ENCODE measurements at regions not wholly inside any gene's neighbourhood (a gene's known extent, or its start where the extent isn't known, plus 50 kb on each side); places are given as distances from the start of the nearest gene placed in this dataset.
"Not testable (repeated sequence)": the region's sequence is repeated elsewhere in the genome, so short reads cannot be mapped to it uniquely, and the experiment has no call there.

GRCh38 chr18:70709720-70710119, 420.9 kb downstream of the SOCS6 start:
- FAIRE-seq (no peak), DNase-seq (ENCODE audit: insufficient read length, low spot score) (no peak)

- DNase-seq (ENCODE audit: insufficient read length, low spot score) = no peak
- no peak for FAIRE-seq
Measured at GRCh38 chr18:70709144-70709543, 420.3 kb downstream of the SOCS6 start.

GRCh38 chr18:70705831-70706416, 417.1 kb downstream of the SOCS6 start:
- FAIRE-seq (no peak), DNase-seq (ENCODE audit: insufficient read length, low spot score) (no peak)

- FAIRE-seq (no peak), DNase-seq (ENCODE audit: insufficient read length, low spot score) (no peak)
Measured at GRCh38 chr18:70700496-70700895, 411.7 kb downstream of the SOCS6 start.

- DNase-seq (ENCODE audit: insufficient read length, low spot score) (no peak), FAIRE-seq (no peak)
Measured at GRCh38 chr18:70698574-70698973, 409.7 kb downstream of the SOCS6 start.

DNA sequence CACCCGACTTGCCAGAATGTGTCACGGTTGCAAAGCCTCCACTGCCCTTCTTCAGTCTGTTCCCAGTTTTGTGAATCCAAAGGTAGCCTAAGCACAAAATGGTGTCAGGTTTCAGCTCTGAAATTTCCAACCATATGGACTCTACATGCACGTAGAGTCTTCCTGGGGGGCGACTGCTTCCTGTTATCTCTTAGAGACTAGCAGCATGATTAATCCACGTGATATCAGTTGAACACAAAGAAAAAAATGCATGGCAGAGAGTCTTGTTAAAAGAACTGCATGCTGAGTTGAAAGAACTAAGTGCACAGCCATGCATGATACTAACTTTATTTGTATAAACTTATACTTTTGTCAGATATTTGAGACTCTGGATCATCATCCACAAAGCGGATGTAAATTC, 404.4 kb downstream of the SOCS6 start:
- DNase-seq (ENCODE audit: insufficient read length, low spot score) (no peak), FAIRE-seq (no peak)

GRCh38 chr18:70689765-70690164, 400.9 kb downstream of the SOCS6 start:
- not testable (repeated sequence) for FAIRE-seq; DNase-seq (ENCODE audit: insufficient read length, low spot score)

- DNase-seq (ENCODE audit: insufficient read length, low spot score) = no peak
- no peak for FAIRE-seq
Measured at GRCh38 chr18:70688286-70688685, 399.4 kb downstream of the SOCS6 start.

GRCh38 chr18:70684821-70685220, 396.0 kb downstream of the SOCS6 start:
- no peak for FAIRE-seq

DNA sequence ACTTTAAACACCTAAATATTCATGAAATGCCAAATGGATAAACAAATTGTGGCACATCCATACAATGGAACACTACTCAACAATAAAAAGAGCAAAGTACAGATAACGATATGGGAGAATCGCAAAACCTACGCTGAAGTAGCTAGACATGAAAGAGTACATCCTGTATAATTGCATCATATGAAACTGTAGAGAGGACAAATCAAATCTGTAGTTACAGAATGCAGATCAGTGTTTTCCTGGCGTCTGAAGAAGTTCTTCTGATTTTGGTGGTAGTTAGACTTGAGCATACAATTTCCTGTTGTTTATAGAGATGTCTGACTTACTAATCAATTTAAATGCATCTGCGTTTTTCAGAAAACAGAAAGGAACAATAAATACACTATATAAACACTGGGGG, 394.4 kb downstream of the SOCS6 start:
- FAIRE-seq = no peak
- DNase-seq (ENCODE audit: insufficient read length, low spot score) = no peak

More at GRCh38 chr18:70684821-70685220, 396.0 kb downstream of the SOCS6 start:
- DNase-seq (ENCODE audit: insufficient read length, low spot score) = no peak

DNA sequence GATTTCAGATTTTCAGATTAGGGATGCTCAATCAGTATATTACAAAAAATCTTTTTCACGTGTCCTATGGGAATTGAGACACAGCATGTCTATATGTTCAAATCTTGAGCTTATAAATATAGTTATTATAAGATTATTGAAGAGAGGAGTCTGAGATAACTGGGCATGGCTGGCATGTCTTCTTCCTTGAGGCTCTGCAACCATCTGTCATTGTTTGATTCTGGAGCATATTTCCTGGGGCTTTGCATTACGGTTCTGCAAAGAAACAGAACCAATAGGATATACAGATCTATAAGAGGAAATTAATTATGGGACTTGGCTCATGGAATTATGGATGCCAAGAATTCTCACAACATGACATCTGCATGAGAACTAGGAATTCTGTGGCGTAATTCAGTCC, 386.1 kb downstream of the SOCS6 start:
- DNase-seq (ENCODE audit: insufficient read length, low spot score) = no peak
- FAIRE-seq = no peak

DNA sequence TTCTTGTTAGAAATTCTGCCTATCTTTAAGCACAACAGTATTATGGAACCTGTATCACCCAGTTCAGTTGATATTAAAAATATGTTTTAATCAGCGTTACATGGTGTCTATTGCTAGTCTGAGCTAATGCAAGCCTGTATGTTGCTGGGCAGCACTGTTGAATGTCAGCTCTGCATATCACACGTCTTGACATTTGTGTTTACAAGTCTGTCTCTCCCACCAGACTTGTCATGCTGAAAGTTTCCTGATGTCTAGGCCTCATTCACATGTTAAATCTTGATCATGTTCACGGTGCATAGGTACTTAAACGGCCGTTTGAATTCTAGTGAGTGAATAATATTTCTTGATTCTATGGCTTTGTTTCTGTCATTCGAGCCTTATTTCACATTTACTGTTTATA, 385.0 kb downstream of the SOCS6 start:
- no peak for DNase-seq (ENCODE audit: insufficient read length, low spot score)

DNA sequence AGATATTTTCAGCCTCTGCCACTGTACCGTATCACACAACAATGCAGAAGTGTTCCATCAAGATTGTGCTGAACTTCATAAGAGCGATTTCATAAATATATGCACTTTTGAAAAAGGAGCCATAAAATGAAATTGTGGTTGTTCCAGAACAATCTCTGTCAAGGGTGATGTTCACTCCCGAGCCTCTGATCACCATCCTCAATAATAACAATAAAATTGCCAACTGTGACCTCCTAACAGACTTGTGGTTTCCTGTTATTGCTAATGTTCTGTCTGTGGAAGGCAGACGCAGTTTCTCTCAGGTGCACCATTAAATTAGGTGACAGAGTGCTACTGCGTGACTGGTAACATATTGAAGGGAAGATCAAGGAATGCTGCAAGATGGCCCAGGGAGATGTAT, 383.7 kb downstream of the SOCS6 start:
- FAIRE-seq (no peak), DNase-seq (ENCODE audit: insufficient read length, low spot score) (no peak)

More for the DNA sequence above, 385.0 kb downstream of the SOCS6 start:
- no peak for FAIRE-seq

DNA sequence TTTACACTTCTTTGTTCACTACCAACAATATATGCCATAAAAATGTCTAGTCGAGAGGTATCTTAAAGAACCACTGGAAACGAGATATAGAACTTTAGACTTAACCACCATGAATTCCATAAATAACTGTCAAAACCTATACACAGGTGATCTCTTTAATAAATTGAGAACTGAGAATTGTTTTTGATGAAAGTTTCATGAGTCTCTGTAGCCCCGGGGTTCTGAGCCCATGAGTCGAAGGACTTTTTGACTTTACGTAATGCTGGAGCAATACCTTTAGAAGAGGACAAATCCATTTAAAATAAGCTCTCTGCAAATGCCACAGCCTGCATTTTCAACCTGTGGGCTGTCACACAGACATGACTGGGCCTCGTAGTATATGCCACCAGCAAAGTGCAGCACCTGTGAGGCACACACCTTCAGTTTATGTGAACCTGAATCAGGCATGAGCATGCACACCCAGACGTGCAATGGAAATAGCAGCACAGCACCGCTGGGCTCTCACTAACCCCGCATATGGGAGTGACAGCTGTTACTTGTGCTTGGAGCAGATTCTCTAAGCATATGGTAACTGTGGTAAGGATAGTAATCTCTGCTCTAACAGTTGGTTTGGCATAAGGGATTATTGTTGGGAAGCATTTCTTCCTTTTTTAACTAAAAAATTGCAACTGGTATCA, 383.2 kb downstream of the SOCS6 start:
- FAIRE-seq (no peak), DNase-seq (ENCODE audit: insufficient read length, low spot score) (no peak)

DNA sequence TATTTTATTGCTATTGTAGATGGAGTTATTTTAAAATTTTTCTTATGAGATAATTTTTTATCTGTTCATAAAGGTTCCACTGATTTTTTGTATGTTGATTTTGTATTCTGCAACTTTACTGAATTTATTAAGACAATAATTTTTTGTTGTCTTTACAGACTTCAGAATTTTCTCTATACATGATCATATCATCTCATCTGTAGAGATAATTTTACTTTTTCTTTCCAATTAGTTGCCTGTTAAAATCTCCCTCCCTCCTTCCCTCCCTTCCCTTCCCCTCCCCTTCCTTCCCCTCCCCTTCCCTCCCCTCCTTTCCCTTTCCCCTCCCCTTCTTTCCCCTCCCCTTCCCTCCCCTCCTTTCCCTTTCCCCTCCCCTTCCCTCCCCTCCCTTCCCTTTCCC, 378.1 kb downstream of the SOCS6 start:
- DNase-seq (ENCODE audit: insufficient read length, low spot score) (no peak), FAIRE-seq (no peak)

GRCh38 chr18:70663141-70663540, 374.3 kb downstream of the SOCS6 start:
- no peak for FAIRE-seq

DNA sequence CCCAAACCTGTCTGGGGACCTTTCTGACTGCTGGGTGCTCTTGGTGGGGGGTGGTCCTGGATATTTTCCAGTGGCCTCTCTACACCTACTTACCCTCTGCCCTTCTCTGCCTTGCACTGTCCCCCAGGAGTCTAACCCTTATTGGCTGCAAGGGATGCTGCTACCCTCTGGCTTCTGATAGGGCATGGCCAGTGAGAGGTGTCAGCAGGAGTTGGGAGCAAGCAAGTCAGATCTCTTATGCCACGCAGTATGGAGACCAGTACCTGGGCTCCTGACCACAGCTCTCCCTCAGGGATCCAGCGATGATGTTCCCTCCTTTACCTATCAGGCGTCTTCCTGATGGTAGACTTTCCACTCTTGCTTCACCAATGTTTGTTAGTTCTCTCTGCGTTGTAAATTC, 373.7 kb downstream of the SOCS6 start:
- FAIRE-seq (no peak), DNase-seq (ENCODE audit: insufficient read length, low spot score) (no peak)

More at GRCh38 chr18:70663141-70663540, 374.3 kb downstream of the SOCS6 start:
- no peak for DNase-seq (ENCODE audit: insufficient read length, low spot score)

DNA sequence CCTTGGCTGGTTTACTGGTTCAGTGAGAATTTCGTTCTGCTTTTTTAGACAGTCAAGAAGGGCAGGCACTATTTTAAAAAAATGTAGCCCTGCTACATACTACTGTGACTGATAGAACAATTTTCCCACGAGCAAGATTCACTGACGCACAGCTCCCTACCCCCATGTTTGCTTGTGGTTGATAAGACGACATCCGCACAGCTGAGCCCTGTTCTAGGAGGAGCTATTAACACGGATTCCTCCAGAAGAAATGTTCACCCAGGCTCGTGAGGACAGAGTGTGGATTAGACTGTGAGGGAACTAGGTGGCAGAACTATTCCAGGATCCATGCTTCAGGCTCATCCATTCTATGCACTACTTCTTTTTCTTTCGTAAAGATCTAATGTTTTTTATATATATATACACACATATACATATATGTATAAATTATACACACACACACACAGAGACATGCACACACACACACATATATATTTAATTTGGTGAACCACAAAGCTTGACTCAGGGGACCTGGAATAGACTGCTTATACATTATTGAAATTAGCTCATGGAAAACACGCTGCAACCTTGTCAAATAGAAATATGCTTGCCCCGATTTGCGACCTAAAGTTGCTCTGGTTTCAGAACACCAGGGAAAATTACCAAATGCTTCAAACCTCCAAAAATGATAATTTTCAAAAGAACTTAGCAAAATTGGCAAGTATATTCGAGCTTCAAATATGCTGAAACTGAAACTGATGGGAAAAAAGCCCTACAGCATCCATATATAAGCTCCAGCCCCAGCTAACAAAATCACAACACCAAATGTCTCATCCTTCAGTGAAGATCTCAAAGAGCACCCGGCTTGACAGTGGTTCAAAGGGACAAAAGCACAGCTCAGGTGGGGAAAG, 370.4 kb downstream of the SOCS6 start:
- FAIRE-seq (no peak), DNase-seq (ENCODE audit: insufficient read length, low spot score) (no peak)

GRCh38 chr18:70653671-70654070, 364.8 kb downstream of the SOCS6 start:
- DNase-seq (ENCODE audit: insufficient read length, low spot score) = no peak
- FAIRE-seq = no peak

DNA sequence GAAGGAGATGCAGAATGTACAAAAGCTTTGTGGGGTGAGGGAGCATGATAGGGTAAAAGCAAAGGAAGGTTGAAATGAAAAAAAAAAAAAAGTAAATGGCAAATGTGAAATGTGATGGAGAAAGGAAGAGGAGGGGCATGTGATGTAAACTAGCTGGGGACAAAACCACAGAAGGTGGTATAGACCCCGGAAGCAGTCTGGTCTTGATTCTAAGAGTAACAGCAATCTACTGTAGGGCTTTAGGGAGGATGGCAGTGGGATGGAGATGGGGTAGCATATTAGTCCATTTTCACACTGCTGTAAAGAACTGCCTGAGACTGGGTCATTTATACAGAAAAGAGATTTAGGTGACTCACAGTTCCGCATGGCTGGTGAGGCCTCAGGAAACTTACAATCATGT, 362.0 kb downstream of the SOCS6 start:
- no peak for DNase-seq (ENCODE audit: insufficient read length, low spot score)
- no peak for FAIRE-seq

DNA sequence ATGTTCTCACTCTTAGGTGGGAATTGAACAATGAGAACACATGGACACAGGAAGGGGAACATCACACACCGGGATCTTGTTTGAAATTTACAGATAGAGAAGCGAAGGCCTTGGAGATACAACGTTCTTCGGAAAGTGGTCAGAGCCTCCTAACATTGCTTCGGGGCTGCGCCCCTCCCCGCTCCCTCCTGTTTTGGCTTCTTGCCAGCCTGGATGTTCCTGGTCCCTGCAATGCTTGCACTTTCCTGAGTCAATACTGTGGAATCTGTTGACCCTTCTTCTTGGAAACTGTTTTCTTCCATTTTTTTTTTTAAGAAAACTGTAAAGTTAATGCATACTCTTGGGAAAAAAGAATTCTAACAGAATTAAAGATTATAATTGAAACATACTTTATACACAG, 360.8 kb downstream of the SOCS6 start:
- FAIRE-seq (no peak), DNase-seq (ENCODE audit: insufficient read length, low spot score) (no peak)

DNA sequence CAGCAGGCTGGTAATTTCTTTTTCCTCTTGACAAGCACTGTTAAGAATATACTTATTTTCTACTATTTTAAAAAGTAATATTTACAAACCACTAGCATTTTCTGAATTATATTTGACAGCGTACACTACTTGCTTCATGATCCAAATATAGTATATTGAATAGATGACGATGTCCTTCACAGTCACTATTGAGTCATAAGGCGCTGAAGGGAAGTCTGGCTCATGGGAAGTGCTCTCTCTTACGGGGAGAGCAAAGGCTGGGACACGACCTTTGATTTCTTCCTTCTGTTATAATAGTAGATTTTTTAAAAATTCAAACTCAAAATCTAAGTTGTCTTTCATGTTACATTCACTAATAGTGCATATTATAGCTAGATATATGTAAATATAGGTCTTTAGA, 357.1 kb downstream of the SOCS6 start:
- DNase-seq (ENCODE audit: insufficient read length, low spot score) (no peak), FAIRE-seq (no peak)
